Keratinocyte (primary cell): ENCODE measurements at regions not wholly inside any gene's neighbourhood (a gene's known extent, or its start where the extent isn't known, plus 50 kb on each side); places are given as distances from the start of the nearest gene placed in this dataset.

Source experiments
- DNase-seq: peaks from one replicate; pipeline ENCODE4 v3.0.0-alpha.2; 2011; ENCODE audit warnings: low read depth, missing footprints, low spot score
- FAIRE-seq: peaks from 2 replicates; lab custom pipeline; 2011; peaks lifted over from hg19 to GRCh38; lab: Jason Lieb, UNC
- H2AFZ ChIP-seq: 2 replicates; pipeline ENCODE4 v1.6.0; 2012; ENCODE audit warnings: low read length, control low read depth, inconsistent platforms; ENCODE audit not compliant: control insufficient read depth
- H3K27ac ChIP-seq: 2 replicates; pipeline ENCODE4 v1.5.1; 2011; ENCODE audit warnings: low read length; ENCODE audit not compliant: control insufficient read depth, insufficient read depth
- H3K27me3 ChIP-seq: 3 replicates; pipeline ENCODE4 v1.6.0; 2011; ENCODE audit warnings: low read length; ENCODE audit not compliant: control insufficient read depth, insufficient read depth; ENCODE audit errors: extremely low read depth
- H3K36me3 ChIP-seq, 2 experiments: 2 replicates in 1 of 2; 3 replicates in 1 of 2; pipeline ENCODE4 v1.5.1; 2011; ENCODE audit warnings: low read length in 2 of 2, mild to moderate bottlenecking in 1 of 2; ENCODE audit not compliant: control insufficient read depth in 2 of 2, insufficient read depth in 2 of 2; ENCODE audit errors: extremely low read depth in 1 of 2
- H3K4me1 ChIP-seq: 3 replicates; pipeline ENCODE4 v1.5.1; 2011; ENCODE audit warnings: low read length; ENCODE audit not compliant: control insufficient read depth, insufficient read depth; ENCODE audit errors: extremely low read depth
- H3K4me2 ChIP-seq: 3 replicates; pipeline ENCODE4 v1.6.0; 2011; ENCODE audit warnings: low read depth, low read length; ENCODE audit not compliant: control insufficient read depth, insufficient read depth; ENCODE audit errors: extremely low read depth
- H3K4me3 ChIP-seq, 3 experiments: fragments of 200-600 bp in 1 of 3; sonication (generic) in 1 of 3; 2 replicates in 2 of 3; 3 replicates in 1 of 3; pipeline ENCODE4 v1.5.1; 2011 to 2016; ENCODE audit warnings: low read length in 3 of 3, mild to moderate bottlenecking in 3 of 3, control low read depth in 2 of 3, inconsistent platforms in 1 of 3, low read depth in 1 of 3, mixed read lengths in 1 of 3, mixed run types in 1 of 3, moderate library complexity in 1 of 3; ENCODE audit not compliant: control insufficient read depth in 2 of 3, insufficient read depth in 2 of 3; ENCODE audit errors: extremely low read depth in 1 of 3
- H3K79me2 ChIP-seq: 2 replicates; pipeline ENCODE4 v1.6.0; 2012; ENCODE audit warnings: low read length; ENCODE audit not compliant: control insufficient read depth, insufficient read depth
- H3K9ac ChIP-seq: 3 replicates; pipeline ENCODE4 v1.6.0; 2011; ENCODE audit warnings: low read length; ENCODE audit not compliant: control insufficient read depth, insufficient read depth; ENCODE audit errors: extremely low read depth
- H3K9me1 ChIP-seq: 3 replicates; pipeline ENCODE4 v1.6.0; 2011; ENCODE audit warnings: low read length; ENCODE audit not compliant: control insufficient read depth, insufficient read depth; ENCODE audit errors: extremely low read depth
- H3K9me3 ChIP-seq: 2 replicates; pipeline ENCODE4 v1.5.1; 2012; ENCODE audit warnings: low read depth, low read length; ENCODE audit not compliant: control insufficient read depth
- H4K20me1 ChIP-seq: 3 replicates; pipeline ENCODE4 v1.6.0; 2011; ENCODE audit warnings: low read length; ENCODE audit not compliant: control insufficient read depth, insufficient read depth; ENCODE audit errors: extremely low read depth
- CTCF ChIP-seq, 3 experiments: IDR thresholded peaks in 1 of 3; conservative IDR thresholded peaks in 1 of 3; optimal IDR thresholded peaks in 1 of 3; 2 replicates in 2 of 3; 3 replicates in 1 of 3; pipeline versions ENCODE3 to v1.5.1; 2011; ENCODE audit warnings: low read length in 3 of 3, mild to moderate bottlenecking in 3 of 3, moderate library complexity in 2 of 3, control low read depth in 1 of 3, inconsistent platforms in 1 of 3; ENCODE audit not compliant: insufficient read depth in 2 of 3; ENCODE audit errors: extremely low read depth in 1 of 3
- EZH2 ChIP-seq: IDR thresholded peaks from one replicate; pipeline ENCODE4 v1.6.1; 2012; ENCODE audit warnings: inconsistent platforms, mild to moderate bottlenecking, low read length, moderate library complexity
- dilution Hi-C: fragments of 300-500 bp; cut with MboI; formaldehyde crosslinking; loops from one replicate; pipeline ENCODE4 v1.7.0; 2020; ENCODE audit warnings: low sequenced_read_pairs; ENCODE audit not compliant: extremely low pct_ligation_motif_present

- Histone ChIP-seq H3K4me1 (no peaks in the 10 kb centered on the region), H3K27me3 (no peaks in the 10 kb centered on the region), H3K9me3 (no peaks in the 10 kb centered on the region), H3K27ac (no peak overlapping the region), H3K4me3 (no peak overlapping the region), H4K20me1 (no peaks in the 10 kb centered on the region), H3K4me2 (no peak overlapping the region), H3K79me2 (no peaks in the 10 kb centered on the region), H2AFZ (no peak overlapping the region), H3K9me1 (no peaks in the 10 kb centered on the region), H3K9ac (no peak overlapping the region), H3K36me3 (no peaks in the 10 kb centered on the region)
- dilution Hi-C loops: no loop called here
- TF ChIP-seq CTCF (optimal IDR thresholded peaks at IDR 0.05 in 1 of 3, IDR thresholded peaks at IDR 0.05 in 1 of 3, conservative IDR thresholded peaks at IDR 0.05 in 1 of 3; ENCODE audit: extremely low read depth in 1 of 3, insufficient read depth in 2 of 3, low read length in 3 of 3) (no peak), EZH2 (no peak)
- FAIRE-seq: no peak
- no peak for DNase-seq
Measured at GRCh38 chr1:224809137-224809536, 120.3 kb upstream of the DNAH14 start.

- TF ChIP-seq EZH2 (no peak), CTCF (optimal IDR thresholded peaks at IDR 0.05 in 1 of 3, IDR thresholded peaks at IDR 0.05 in 1 of 3, conservative IDR thresholded peaks at IDR 0.05 in 1 of 3; ENCODE audit: extremely low read depth in 1 of 3, insufficient read depth in 2 of 3, low read length in 3 of 3) (no peak)
- no peaks in the 10 kb centered on the region for H3K9me3 ChIP-seq
- no peaks in the 10 kb centered on the region for H3K36me3 ChIP-seq
- no peak for DNase-seq
- dilution Hi-C loops: no loop called here
- no peaks in the 10 kb centered on the region for H3K4me1 ChIP-seq
- H2AFZ ChIP-seq: no peak overlapping the region
- no peaks in the 10 kb centered on the region for H3K79me2 ChIP-seq
- H3K9ac ChIP-seq: no peak overlapping the region
- no peak overlapping the region for H3K4me2 ChIP-seq
- H3K9me1 ChIP-seq: no peaks in the 10 kb centered on the region
- H3K4me3 ChIP-seq: no peak overlapping the region
- FAIRE-seq: no peak
- no peaks in the 10 kb centered on the region for H4K20me1 ChIP-seq
- H3K27me3 ChIP-seq: no peaks in the 10 kb centered on the region
- H3K27ac ChIP-seq: no peak overlapping the region
Measured at GRCh38 chr1:224809613-224810012, 119.9 kb upstream of the DNAH14 start.
